ENCODE measurements at regions not wholly inside any gene's neighbourhood (a gene's known extent, or its start where the extent isn't known, plus 50 kb on each side); places are given as distances from the start of the nearest gene placed in this dataset.

DNA sequence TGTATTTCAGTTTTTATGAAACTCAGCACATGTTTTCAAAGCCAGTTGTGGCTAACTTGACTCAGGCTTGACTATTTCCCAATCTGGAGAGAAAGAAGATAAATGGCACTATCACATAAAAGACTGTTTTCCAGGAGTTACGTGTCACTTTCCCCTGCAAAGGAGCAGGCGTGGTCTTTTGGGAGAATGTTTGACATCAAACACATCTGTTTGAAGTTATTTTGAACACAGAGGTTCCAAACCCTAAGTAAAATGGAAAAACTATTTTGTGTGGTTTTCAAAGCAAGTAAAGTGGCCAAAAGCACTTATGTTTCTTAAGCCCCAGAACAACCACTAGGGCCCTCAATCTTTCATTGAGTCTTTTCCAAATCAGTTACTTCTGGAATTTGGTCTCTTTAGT lies 89.7 kb downstream of the FOXF2 start:
- H2BK12ac ChIP-seq (ENCODE audit: insufficient read length, low read depth, low read length): no peak overlapping the region
- no peak overlapping the region for H3K9ac ChIP-seq (ENCODE audit: extremely low read depth, insufficient read length, low read length)
- no peak overlapping the region for H2BK20ac ChIP-seq (ENCODE audit: low read depth, low read length, poor library complexity, severe bottlenecking)
- WGBS (ENCODE audit: extremely low coverage, insufficient read length, low lambda C conversion rate): no CpG with 5 or more reads among the region's 2 CpGs
- no peaks in the 10 kb centered on the region for H3K27me3 ChIP-seq (ENCODE audit: insufficient read depth, low read length)
- no peaks in the 10 kb centered on the region for H3K23me2 ChIP-seq (ENCODE audit: insufficient read length, low read depth, low read length, poor library complexity, severe bottlenecking)
- no peak overlapping the region for H2BK5ac ChIP-seq (ENCODE audit: insufficient read length, low read length)
- H2AFZ ChIP-seq (ENCODE audit: low read length): no peak overlapping the region
- no peak overlapping the region for H3K14ac ChIP-seq (ENCODE audit: insufficient read depth, low read length)
- no peak overlapping the region for H3K56ac ChIP-seq (ENCODE audit: insufficient read length, low read depth, low read length)
- H2BK120ac ChIP-seq (ENCODE audit: low read depth, low read length, poor library complexity, severe bottlenecking): no peak overlapping the region
- H4K91ac ChIP-seq (ENCODE audit: insufficient read length, low read depth, low read length): no peak overlapping the region
- no peak overlapping the region for H3K23ac ChIP-seq (ENCODE audit: insufficient read length, low read depth, low read length)
- no peaks in the 10 kb centered on the region for H3K79me2 ChIP-seq (ENCODE audit: insufficient read depth, low read length)
- H2AK5ac ChIP-seq (ENCODE audit: insufficient read length, low read length): no peak overlapping the region
- H3K4me3 Mint-ChIP-seq: no peak overlapping the region
- H3K4ac ChIP-seq (ENCODE audit: low read depth, low read length): no peak overlapping the region
- no peaks in the 10 kb centered on the region for H3K9me3 ChIP-seq (ENCODE audit: control insufficient read depth, low read depth, low read length)
- peak; percentile 29; the same call in 1 of the 3 replicates for TF ChIP-seq CTCF (conservative IDR thresholded peaks at IDR 0.05)
- DNase-seq: no peak
- no peaks in the 10 kb centered on the region; a peak in 2 of 5 replicates for H3K9me3 Mint-ChIP-seq
- no peaks in the 10 kb centered on the region for H3K79me1 ChIP-seq (ENCODE audit: insufficient read depth, low read depth, low read length, poor library complexity, severe bottlenecking)
- peaks cover 5% of the 10 kb centered on the region; the same call in 1 of the 2 replicates for H3K27me3 Mint-ChIP-seq (ENCODE audit: low read depth)
- H3K36me3 Mint-ChIP-seq (ENCODE audit: insufficient read depth in 1 of 3, low read depth in 3 of 3): no peaks in the 10 kb centered on the region; a peak in 1 of 7 replicates
- no peak overlapping the region for H2BK15ac ChIP-seq (ENCODE audit: low read depth, low read length)
- no peak overlapping the region for H3K18ac ChIP-seq (ENCODE audit: insufficient read length, low read depth, low read length)
- H3K27ac ChIP-seq (ENCODE audit: insufficient read length, low read depth, low read length): no peak overlapping the region
- H4K8ac ChIP-seq (replicated peaks; ENCODE audit: insufficient read length, low read depth, low read length): no peak overlapping the region
- H3K4me1 ChIP-seq (ENCODE audit: insufficient read depth, low read length): 0 out of 2 replicates have a peak, but pooled peaks cover 2% of the 10 kb centered on the region
- H3K4me1 Mint-ChIP-seq: peaks cover 0 to 9% of the 10 kb centered on the region in 2 experiments; a peak in 2 of 4 replicates
- no peaks in the 10 kb centered on the region for H4K20me1 ChIP-seq (ENCODE audit: control insufficient read depth, insufficient read depth, insufficient read length)
- H3K4me2 ChIP-seq (ENCODE audit: insufficient read depth, insufficient read length, low read length): no peak overlapping the region
- H3T11ph ChIP-seq (ENCODE audit: low read length): no peak overlapping the region
- no peak overlapping the region for H3K27ac Mint-ChIP-seq
- no peak overlapping the region for H4K5ac ChIP-seq (ENCODE audit: insufficient read length, low read depth, low read length)

Data from H9 (cell line).